Esophagus mucosa (tissue), 1 donor: ENCODE measurements at regions not wholly inside any gene's neighbourhood (a gene's known extent, or its start where the extent isn't known, plus 50 kb on each side); places are given as distances from the start of the nearest gene placed in this dataset.
"Not testable (repeated sequence)": the region's sequence is repeated elsewhere in the genome, so short reads cannot be mapped to it uniquely, and the experiment has no call there.

ENCODE experiments used
- ATAC-seq: fragments of 200-7000 bp; cut with Tn5 transposase; one replicate; pipeline ENCODE4 v1.9.1; 2020
- donor health status: DM: yes; HTN: yes; CAD: no.

DNA sequence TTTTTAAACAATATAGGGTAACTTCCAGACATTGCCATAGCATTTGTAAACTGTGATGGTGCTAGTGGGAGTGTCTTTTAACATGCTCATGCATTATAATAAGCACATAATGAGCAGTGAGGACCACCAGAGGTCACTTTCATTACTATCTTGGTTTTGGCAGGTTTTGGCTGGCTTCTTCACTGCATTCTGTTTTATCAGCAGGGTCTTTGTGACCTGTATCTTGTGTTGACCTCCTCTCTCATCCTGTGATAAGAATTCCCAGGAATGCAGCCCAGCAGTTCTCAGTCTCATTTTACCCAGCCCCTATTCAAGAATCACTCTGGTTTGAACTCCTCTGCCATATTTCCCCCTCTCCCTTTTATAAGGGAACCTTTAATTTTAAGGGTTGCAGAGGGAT, 91.3 kb downstream of the ZNF467 start:
- ATAC-seq: no peak

DNA sequence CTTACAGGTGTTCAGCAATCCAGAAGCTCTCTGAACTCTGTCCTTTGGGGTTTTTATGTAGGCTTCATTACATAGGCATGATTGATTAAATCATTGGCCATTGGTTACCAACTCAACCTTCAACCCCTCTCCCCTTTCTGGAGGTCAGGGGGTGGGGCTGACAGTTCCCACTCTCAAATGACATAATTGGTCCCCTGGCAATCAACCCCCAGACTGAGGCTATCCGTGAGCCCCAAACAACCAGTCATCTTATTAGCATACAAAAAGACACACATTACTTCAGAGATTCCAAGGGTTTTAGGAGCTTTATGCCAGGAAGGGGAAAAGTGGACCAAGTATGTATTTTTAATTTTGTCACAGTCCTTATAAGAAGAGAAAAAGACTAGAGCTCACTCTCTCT, 92.1 kb downstream of the ZNF467 start:
- ATAC-seq: no peak

- no peak for ATAC-seq
These were observed 92.9 kb downstream of the ZNF467 start for GRCh38 chr7:149680331-149681025.

GRCh38 chr7:149674728-149675385, 98.5 kb downstream of the ZNF467 start:
- not testable (repeated sequence) for ATAC-seq

DNA sequence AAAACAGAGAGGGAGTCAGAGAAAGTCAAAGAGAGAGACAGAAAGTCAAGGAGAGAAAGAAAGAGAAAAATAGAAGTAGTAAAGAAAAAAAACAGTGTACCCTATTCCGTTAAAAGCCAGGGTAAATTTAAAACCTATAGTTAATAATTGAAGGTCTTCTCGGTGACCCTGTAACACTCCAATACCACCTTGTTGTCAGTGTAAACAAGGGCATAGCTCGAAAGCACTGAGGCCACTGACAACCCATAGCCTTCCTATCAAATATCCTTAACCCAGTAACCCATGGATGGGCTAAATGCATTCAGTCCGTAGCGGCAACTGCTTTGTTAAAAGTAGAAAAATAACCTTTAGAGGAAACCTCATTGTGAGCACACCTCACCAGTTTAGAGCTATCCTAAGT, 100.4 kb downstream of the ZNF467 start:
- ATAC-seq: no peak

DNA sequence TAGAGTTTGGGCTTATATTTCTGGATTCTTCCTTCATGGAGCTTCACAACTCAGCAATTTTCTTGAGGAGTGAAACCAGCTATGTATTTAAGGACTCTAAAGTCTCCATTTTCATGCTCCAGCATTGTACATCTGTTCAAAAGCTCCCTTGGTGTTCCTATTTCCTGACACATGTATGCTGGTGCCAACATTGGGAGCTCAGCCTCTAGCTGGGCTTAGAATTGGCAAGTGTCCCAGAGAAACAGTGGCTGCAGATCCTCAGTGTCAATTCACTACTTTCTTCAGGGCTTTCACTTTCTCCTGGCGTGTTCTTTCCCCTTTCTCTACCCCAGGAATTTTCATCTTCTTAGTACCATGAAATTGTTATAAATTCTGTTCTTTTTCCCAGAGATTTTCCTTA, 103.1 kb downstream of the ZNF467 start:
- ATAC-seq: no peak

DNA sequence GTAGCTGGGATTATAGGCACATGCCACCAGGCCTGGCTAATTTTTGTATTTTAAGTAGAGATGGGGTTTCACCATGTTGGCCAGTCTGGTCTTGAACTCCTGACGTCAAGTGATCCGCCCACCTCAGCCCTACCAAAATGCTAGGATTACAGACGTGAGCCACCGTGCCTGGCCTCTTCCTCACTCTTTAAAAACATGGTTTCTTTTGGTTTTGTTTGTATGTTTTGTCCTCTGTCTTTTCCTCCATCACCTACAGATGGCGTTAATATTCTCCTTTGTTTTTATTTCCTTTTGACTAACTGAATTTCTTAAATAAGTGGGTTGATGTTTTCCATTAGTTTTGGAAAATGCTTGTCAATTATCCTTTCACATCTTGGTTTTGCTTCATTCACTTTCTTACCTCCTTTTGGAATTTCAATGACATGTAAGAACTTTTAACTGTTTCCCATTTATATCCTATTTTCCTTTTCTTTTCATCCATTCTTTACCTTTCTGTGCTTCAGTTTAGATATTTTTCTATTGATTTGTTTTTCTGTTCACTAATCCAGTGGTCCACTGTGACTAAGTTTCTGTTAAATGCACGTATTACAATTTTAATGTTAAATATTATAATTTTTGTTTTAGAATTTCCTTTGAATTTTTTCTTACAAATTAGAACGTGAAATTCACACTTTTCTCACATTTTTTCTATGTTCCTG, 104.1 kb downstream of the ZNF467 start:
- no peak for ATAC-seq

GRCh38 chr7:149666360-149666945, 106.9 kb downstream of the ZNF467 start:
- ATAC-seq: no peak

- ATAC-seq: not testable (repeated sequence)
These were observed 107.8 kb downstream of the ZNF467 start for GRCh38 chr7:149665618-149666017.

GRCh38 chr7:149664666-149665065, 108.7 kb downstream of the ZNF467 start:
- no peak for ATAC-seq

GRCh38 chr7:149664176-149664575, 109.2 kb downstream of the ZNF467 start:
- ATAC-seq: no peak

GRCh38 chr7:149662591-149663095, 110.7 kb downstream of the ZNF467 start:
- ATAC-seq: peak; percentile 96

GRCh38 chr7:149655784-149656183, 117.6 kb downstream of the ZNF467 start:
- ATAC-seq: no peak

GRCh38 chr7:149654588-149654987, 118.8 kb downstream of the ZNF467 start:
- ATAC-seq: no peak

DNA sequence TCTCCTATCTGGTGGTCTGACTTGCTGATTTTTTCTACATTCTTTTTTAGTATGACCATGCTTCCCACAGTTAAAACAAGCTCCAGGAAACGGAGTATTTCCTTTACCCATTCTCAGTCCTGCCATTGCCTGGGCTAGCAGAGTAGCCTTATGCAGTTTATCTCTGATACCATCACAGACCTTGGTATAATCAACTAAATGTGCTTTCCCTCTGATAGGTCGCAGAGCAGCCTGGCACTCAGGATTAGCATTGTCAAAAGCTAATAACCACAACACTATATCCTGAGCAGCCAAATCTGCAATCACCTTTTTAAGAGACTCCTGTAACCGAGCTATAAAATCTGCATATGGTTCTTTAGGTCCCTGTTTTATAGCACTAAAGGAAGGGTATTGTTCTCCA, 123.2 kb downstream of the ZNF467 start:
- not testable (repeated sequence) for ATAC-seq

DNA sequence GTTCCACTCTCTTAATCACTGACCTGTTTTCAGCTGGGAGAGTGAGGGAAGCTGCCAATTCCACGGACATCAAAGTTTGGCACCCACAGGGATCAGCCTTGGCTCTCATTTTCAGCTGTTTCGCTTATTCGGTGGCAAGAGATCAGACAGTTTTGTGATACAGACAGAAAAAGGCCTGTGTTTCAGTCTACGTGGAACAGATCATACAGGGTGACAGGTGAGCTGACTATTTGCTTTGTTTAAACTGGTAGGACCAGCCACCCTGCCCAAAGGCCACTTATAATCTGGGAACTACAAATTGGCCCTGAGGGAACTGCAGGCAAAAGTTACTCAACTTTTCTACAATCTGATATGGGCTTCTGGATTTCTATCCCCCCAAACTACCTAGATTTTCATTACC, 128.6 kb downstream of the ZNF467 start:
- peak; percentile 73 for ATAC-seq

GRCh38 chr7:149642589-149642988, 130.8 kb downstream of the ZNF467 start:
- peak; percentile 45 for ATAC-seq

DNA sequence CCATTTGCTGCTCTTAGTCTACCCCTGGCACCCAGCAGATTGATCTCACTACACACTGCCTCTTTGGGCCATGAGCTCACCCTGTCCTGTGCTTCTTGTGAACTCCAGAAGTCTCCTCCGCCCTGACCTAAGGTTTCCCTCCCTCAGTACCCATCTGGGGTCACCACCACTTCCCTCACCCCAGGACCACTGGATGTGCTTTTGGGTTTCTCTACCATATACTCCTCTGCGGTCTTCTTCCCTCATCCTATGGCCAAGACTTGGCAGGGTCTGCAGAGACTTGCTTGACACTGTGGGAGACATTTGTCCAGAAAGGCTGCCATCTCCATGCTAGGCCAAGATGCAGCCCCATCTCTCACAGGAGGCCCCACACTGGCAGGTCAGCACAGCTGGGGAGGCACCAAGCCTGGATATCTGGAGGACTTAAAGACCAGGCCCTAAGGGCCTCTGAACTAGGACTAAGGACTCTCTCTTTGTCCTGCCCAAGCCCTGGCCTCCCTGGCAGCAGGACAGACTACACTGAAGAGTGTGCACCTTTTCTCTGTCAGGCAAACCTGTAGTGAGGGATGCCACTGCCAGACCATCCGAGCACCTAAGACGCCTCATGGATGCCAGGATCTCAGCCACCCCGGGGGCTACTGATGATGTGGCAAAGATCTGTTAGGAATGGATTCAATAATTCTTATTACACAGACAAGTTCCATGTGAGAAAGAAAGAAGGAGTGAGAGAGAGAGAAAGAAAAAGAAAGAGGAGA, 134.6 kb downstream of the ZNF467 start:
- no peak for ATAC-seq

- ATAC-seq: no peak
These were observed 135.3 kb downstream of the ZNF467 start for GRCh38 chr7:149637911-149638565.

DNA sequence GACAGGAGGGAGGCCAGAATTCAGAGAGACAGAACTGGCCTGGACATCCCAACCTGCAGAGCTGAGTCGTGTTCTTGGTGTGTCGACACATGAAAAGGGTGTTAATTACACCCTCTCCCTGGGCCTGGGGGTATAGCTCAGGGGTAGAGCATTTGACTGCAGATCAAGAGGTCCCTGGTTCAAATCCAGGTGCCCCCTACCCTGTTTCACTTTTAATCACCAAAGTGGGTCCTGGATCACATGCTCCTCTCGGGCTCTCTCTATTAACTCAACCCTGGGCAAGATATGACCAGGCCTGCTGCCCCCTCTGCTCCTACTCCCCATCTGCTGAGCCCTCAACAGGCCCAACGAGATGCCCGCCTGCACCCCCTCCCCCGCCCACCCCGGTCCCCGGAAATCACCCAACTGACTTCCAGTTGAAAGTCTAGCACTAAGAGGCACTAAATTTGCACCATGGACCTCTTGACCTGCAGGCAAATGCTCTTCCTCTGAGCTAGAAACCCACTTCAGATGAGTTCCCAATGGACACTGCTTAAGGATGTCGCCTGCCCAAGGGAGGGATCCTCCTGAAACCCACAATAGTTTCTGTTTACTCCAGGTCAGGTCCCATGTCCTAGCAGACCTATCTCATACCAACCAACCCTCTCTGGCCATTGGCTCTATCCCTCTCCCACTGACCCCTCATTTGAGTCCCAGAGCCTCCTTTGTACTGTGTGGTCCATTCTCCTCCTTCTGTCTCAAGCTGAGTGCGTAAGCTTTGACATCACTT, 137.6 kb downstream of the ZNF467 start:
- ATAC-seq: no peak
